Peyer's patch (tissue), 4 donors: ENCODE measurements at regions not wholly inside any gene's neighbourhood (a gene's known extent, or its start where the extent isn't known, plus 50 kb on each side); places are given as distances from the start of the nearest gene placed in this dataset.

Source experiments
- DNase-seq, 3 donors: peaks; one replicate each; pipeline ENCODE4 v3.0.0-alpha.2; 2017 to 2019
- H3K27ac ChIP-seq, 4 donors: fragments of 200-600 bp; sonication (generic); one replicate each; pipeline ENCODE4 v1.5.1; 2016 to 2019
- H3K27me3 ChIP-seq, 2 donors: fragments of 200-600 bp; sonication (generic); one replicate each; pipeline ENCODE4 v1.5.1; 2019
- H3K36me3 ChIP-seq, 3 donors: fragments of 200-600 bp; sonication (generic); one replicate each; pipeline ENCODE4 v1.5.1; 2016 to 2019
- H3K4me1 ChIP-seq, 4 donors: fragments of 200-600 bp; sonication (generic); one replicate each; pipeline ENCODE4 v1.5.1; 2016 to 2019
- H3K4me3 ChIP-seq, 4 donors: fragments of 200-600 bp; sonication (generic); 1 replicate in 3 of 4; 2 replicates in 1 of 4; pipeline ENCODE4 v1.5.1; 2016 to 2019; ENCODE audit warnings: mild to moderate bottlenecking in 1 of 4
- H3K9me3 ChIP-seq, 4 donors: fragments of 200-600 bp; sonication (generic); one replicate each; pipeline ENCODE4 v1.5.1; 2016 to 2019; ENCODE audit warnings: mild to moderate bottlenecking in 1 of 4
- POLR2A ChIP-seq, 2 donors: fragments of 450-650 bp; IDR thresholded peaks; one replicate each; pipeline ENCODE4 v1.5.1; 2017; ENCODE audit warnings: antibody characterized with exemption in 2 of 2, mild to moderate bottlenecking in 2 of 2, moderate library complexity in 2 of 2
- TF ChIP-seq, protein P1 (sequence below), 6 experiments: fragments of 450-650 bp in 4 of 6; fragments of 200-600 bp in 2 of 6; sonication (generic) in 1 of 6; IDR thresholded peaks; one replicate each; pipeline ENCODE4 v1.5.1; 2017 to 2019; ENCODE audit warnings: antibody characterized with exemption in 6 of 6, mild to moderate bottlenecking in 3 of 6, moderate library complexity in 1 of 6

DNA sequence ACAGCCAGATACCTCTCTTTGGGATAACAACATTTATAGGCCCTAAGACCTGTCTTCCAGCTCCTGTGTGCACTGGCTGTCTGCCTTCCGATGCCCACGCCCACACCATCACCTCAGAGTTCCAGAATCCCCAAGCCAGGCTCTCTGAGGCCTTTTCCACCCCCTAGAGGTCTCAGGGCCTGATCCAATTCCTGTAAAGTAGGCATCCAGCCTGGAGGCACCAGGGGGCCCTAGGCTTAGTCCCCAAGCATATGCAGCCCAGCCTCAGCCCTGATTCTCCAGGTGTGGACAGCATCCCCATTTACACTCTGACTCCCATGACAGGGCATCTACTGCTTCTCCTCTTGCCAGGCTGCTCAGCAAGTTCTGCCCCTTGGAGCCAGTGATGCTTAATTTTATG lies 72.7 kb upstream of the CORO2B start:
- H3K27me3 ChIP-seq: no peaks in the 10 kb centered on the region
- H3K4me1 ChIP-seq: no peaks in the 10 kb centered on the region
- no peak overlapping the region for H3K27ac ChIP-seq
- no peak for DNase-seq
- TF ChIP-seq, protein P1, sequence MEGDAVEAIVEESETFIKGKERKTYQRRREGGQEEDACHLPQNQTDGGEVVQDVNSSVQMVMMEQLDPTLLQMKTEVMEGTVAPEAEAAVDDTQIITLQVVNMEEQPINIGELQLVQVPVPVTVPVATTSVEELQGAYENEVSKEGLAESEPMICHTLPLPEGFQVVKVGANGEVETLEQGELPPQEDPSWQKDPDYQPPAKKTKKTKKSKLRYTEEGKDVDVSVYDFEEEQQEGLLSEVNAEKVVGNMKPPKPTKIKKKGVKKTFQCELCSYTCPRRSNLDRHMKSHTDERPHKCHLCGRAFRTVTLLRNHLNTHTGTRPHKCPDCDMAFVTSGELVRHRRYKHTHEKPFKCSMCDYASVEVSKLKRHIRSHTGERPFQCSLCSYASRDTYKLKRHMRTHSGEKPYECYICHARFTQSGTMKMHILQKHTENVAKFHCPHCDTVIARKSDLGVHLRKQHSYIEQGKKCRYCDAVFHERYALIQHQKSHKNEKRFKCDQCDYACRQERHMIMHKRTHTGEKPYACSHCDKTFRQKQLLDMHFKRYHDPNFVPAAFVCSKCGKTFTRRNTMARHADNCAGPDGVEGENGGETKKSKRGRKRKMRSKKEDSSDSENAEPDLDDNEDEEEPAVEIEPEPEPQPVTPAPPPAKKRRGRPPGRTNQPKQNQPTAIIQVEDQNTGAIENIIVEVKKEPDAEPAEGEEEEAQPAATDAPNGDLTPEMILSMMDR (IDR thresholded peaks at IDR 0.05): no peak
- no peak for TF ChIP-seq POLR2A (IDR thresholded peaks at IDR 0.05)
- no peaks in the 10 kb centered on the region for H3K36me3 ChIP-seq
- H3K4me3 ChIP-seq: no peak overlapping the region
- no peaks in the 10 kb centered on the region for H3K9me3 ChIP-seq

- H3K9me3 ChIP-seq: no peaks in the 10 kb centered on the region
- H3K27ac ChIP-seq: no peak overlapping the region
- DNase-seq: no peak
- H3K4me3 ChIP-seq: no peak overlapping the region
- no peaks in the 10 kb centered on the region for H3K36me3 ChIP-seq
- H3K27me3 ChIP-seq: no peaks in the 10 kb centered on the region
- H3K4me1 ChIP-seq: no peaks in the 10 kb centered on the region
- no peak for TF ChIP-seq POLR2A (IDR thresholded peaks at IDR 0.05)
- TF ChIP-seq, protein P1 (IDR thresholded peaks at IDR 0.05): no peak
These were observed 71.3 kb upstream of the CORO2B start for GRCh38 chr15:68507447-68507846.

- no peaks in the 10 kb centered on the region for H3K27me3 ChIP-seq
- H3K9me3 ChIP-seq: no peaks in the 10 kb centered on the region
- H3K4me3 ChIP-seq: no peak overlapping the region
- no peaks in the 10 kb centered on the region for H3K36me3 ChIP-seq
- H3K27ac ChIP-seq: no peak overlapping the region
- H3K4me1 ChIP-seq: no peaks in the 10 kb centered on the region
- TF ChIP-seq, protein P1 (IDR thresholded peaks at IDR 0.05): no peak
- TF ChIP-seq POLR2A (IDR thresholded peaks at IDR 0.05): no peak
- no peak for DNase-seq
These were observed 70.2 kb upstream of the CORO2B start for GRCh38 chr15:68508485-68509189.

DNA sequence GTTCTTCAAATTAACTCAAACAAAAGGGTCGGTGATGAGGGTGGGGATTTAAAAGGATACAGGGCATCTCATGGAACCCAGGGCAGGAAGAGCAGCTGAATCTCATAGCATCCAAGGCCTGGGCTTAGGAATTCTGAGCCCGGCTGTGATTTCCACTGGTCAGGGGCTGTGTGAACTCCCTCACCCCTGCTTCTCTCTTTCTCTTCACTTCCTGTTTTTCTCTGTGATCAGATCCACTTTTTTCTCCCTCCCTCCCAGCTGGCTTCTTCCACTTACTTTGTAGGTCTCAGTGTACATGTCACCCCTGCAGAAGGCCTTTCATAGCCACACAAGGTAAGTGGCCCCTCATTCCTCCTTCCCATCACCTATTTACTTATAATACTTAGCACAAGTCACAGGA lies 68.2 kb upstream of the CORO2B start:
- Histone ChIP-seq H3K4me1 (no peaks in the 10 kb centered on the region), H3K4me3 (no peak overlapping the region), H3K36me3 (no peaks in the 10 kb centered on the region), H3K27ac (no peak overlapping the region), H3K9me3 (no peaks in the 10 kb centered on the region), H3K27me3 (no peaks in the 10 kb centered on the region)
- TF ChIP-seq, protein P1 (IDR thresholded peaks at IDR 0.05): no peak
- no peak for TF ChIP-seq POLR2A (IDR thresholded peaks at IDR 0.05)
- no peak for DNase-seq

GRCh38 chr15:68511073-68511991 lies 67.5 kb upstream of the CORO2B start:
- Histone ChIP-seq H3K27ac (no peak overlapping the region), H3K9me3 (no peaks in the 10 kb centered on the region), H3K36me3 (no peaks in the 10 kb centered on the region), H3K4me3 (no peak overlapping the region), H3K27me3 (no peaks in the 10 kb centered on the region), H3K4me1 (no peaks in the 10 kb centered on the region)
- no peak for DNase-seq
- TF ChIP-seq, protein P1 (IDR thresholded peaks at IDR 0.05): no peak
- TF ChIP-seq POLR2A (IDR thresholded peaks at IDR 0.05): no peak
